Epidermal melanocyte (primary cell): ENCODE measurements at regions not wholly inside any gene's neighbourhood (a gene's known extent, or its start where the extent isn't known, plus 50 kb on each side); places are given as distances from the start of the nearest gene placed in this dataset.

Experiments used
- DNase-seq: peaks from one replicate; pipeline ENCODE4 v3.0.0; 2011; ENCODE audit warnings: low spot score; ENCODE audit not compliant: insufficient read length

GRCh38 chr5:135703016-135703550 lies 124.3 kb upstream of the CXCL14 start:
- no peak for DNase-seq

- DNase-seq, result no peak
These were observed 123.4 kb upstream of the CXCL14 start for GRCh38 chr5:135702191-135702590.

GRCh38 chr5:135700731-135701130 lies 121.9 kb upstream of the CXCL14 start:
- DNase-seq, result no peak

GRCh38 chr5:135697959-135698345 lies 119.2 kb upstream of the CXCL14 start:
- no peak for DNase-seq

- no peak for DNase-seq
These were observed 118.6 kb upstream of the CXCL14 start for GRCh38 chr5:135697251-135697958.

- no peak for DNase-seq
These were observed 117.5 kb upstream of the CXCL14 start for GRCh38 chr5:135696317-135696716.

GRCh38 chr5:135695656-135696313 lies 117.0 kb upstream of the CXCL14 start:
- no peak for DNase-seq

- no peak for DNase-seq
These were observed 116.1 kb upstream of the CXCL14 start for GRCh38 chr5:135694906-135695305.

GRCh38 chr5:135694012-135694411 lies 115.2 kb upstream of the CXCL14 start:
- no peak for DNase-seq

- no peak for DNase-seq
These were observed 114.7 kb upstream of the CXCL14 start for GRCh38 chr5:135693371-135693955.

- DNase-seq, result no peak
These were observed 112.3 kb upstream of the CXCL14 start for GRCh38 chr5:135691044-135691443.

GRCh38 chr5:135690466-135690865 lies 111.7 kb upstream of the CXCL14 start:
- no peak for DNase-seq

- no peak for DNase-seq
These were observed 110.7 kb upstream of the CXCL14 start for GRCh38 chr5:135689506-135689905.

GRCh38 chr5:135688385-135688784 lies 109.6 kb upstream of the CXCL14 start:
- DNase-seq, result no peak

GRCh38 chr5:135683189-135683588 lies 104.4 kb upstream of the CXCL14 start:
- DNase-seq, result no peak

- DNase-seq, result no peak
These were observed 101.9 kb upstream of the CXCL14 start for GRCh38 chr5:135680713-135681112.

- DNase-seq, result no peak
These were observed 100.0 kb upstream of the CXCL14 start for GRCh38 chr5:135678640-135679268.

GRCh38 chr5:135671966-135672365 lies 93.2 kb upstream of the CXCL14 start:
- DNase-seq, result no peak

- DNase-seq, result no peak
These were observed 92.4 kb upstream of the CXCL14 start for GRCh38 chr5:135671052-135671705.

- DNase-seq, result no peak
These were observed 91.8 kb upstream of the CXCL14 start for GRCh38 chr5:135670588-135670987.

GRCh38 chr5:135669416-135669815 lies 90.6 kb upstream of the CXCL14 start:
- DNase-seq, result no peak

- no peak for DNase-seq
These were observed 88.9 kb upstream of the CXCL14 start for GRCh38 chr5:135667673-135668072.
